Fibroblast of villous mesenchyme (primary cell): ENCODE measurements at regions not wholly inside any gene's neighbourhood (a gene's known extent, or its start where the extent isn't known, plus 50 kb on each side); places are given as distances from the start of the nearest gene placed in this dataset.
"Not testable (repeated sequence)": the region's sequence is repeated elsewhere in the genome, so short reads cannot be mapped to it uniquely, and the experiment has no call there.

Experiments
- DNase-seq: peaks from one replicate; pipeline ENCODE4 v3.0.0-alpha.2; 2010; ENCODE audit warnings: low read depth
- H3K4me3 ChIP-seq: 2 replicates; pipeline ENCODE4 v1.5.1; 2011; ENCODE audit warnings: low read depth, mild to moderate bottlenecking, low read length
- CTCF ChIP-seq: IDR thresholded peaks from 2 replicates; pipeline ENCODE4 v1.5.1; 2012; ENCODE audit warnings: low read depth, mild to moderate bottlenecking, low read length; ENCODE audit not compliant: insufficient read depth

DNA sequence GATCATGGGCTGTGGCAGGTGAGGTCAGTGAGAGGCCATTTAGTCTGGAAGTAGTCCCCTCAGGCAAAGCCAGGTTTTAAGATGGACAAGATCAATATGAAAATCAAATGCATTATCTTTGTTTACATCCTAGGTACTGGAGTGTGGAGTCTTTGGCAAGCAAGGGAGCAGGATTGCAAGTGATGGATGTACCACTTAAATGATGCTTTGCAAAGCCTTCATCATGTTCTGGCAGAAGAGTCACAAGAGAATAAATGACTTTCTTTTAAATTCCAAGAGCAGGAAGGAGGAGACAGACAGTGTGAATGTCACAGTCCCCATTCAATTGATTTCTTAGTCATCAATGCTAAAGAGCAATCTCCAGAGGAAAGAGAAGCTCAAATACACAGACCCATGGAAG lies 908.3 kb downstream of the FAM181B start:
- DNase-seq: no peak
- no peak for TF ChIP-seq CTCF

GRCh38 chr11:81819462-81819861 lies 914.2 kb downstream of the FAM181B start:
- no peak for TF ChIP-seq CTCF
- no peak overlapping the region for H3K4me3 ChIP-seq
- no peak for DNase-seq

More for the DNA sequence above, 908.3 kb downstream of the FAM181B start:
- no peak overlapping the region for H3K4me3 ChIP-seq

DNA sequence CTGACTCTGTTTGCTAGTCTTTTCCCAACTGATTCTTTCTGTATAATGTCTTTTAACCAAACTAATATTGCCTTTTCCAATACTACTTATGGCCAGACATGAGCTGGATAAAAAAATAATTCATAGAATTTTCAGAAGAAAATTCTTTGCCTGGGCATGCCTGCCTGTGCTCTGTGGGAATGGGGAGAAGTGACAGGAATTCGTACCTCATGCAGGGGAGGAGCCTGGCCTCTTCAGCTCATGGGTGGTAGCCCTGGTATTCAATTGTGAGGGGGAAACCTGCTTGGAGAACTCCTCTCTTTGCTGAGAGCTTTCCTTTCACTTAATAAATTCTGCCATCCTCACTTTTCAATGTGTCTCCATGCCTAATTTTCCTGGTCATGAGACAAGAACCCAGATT lies 928.8 kb downstream of the FAM181B start:
- no peak overlapping the region for H3K4me3 ChIP-seq
- no peak for TF ChIP-seq CTCF
- no peak for DNase-seq

- no peak for DNase-seq
- no peak for TF ChIP-seq CTCF
- H3K4me3 ChIP-seq: no peak overlapping the region
Measured at GRCh38 chr11:81802591-81802990, 931.1 kb downstream of the FAM181B start.

DNA sequence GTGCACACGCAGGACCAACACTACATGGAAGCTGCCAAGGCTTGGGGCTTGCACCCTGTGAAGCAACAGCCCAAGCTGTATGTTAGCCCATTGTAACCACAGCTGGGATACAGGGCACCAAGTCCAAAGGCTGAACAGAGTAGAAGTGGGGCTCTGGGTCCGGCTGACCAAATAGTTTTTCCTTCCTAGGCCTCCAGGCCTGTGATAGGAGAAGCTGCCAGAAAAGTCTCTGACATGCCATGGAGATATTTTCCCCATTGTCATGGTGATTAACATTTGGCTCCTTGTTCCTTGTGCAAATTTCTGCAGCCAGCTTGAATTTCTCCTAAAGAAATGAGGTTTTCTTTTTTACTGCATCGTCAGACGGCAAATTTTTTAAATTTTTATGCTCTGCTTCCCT lies 941.2 kb downstream of the FAM181B start:
- H3K4me3 ChIP-seq: no peak overlapping the region
- TF ChIP-seq CTCF: no peak
- no peak for DNase-seq

DNA sequence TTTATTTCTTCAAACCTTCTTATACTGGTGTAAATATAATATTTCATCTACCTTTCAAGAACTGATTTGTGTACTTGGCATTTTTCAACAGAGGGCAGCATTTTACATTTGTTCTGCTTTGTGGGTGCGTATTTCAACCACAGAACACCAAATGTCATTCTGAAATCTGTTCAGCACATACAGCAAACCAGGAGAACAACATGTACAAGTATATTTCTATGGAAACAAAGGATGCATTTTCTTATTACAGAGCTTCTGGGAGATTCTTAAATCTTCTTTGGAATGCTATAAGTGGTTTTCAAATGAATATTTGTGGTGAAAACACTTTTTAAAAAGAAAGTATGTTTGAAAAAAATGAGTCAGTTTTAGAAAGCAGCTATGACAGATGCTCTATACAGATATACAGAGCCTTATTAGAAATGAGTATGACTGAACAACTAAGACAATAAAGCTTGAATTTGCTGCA lies 946.0 kb downstream of the FAM181B start:
- DNase-seq: peak; percentile 1
- H3K4me3 ChIP-seq: no peak overlapping the region
- no peak for TF ChIP-seq CTCF

- H3K4me3 ChIP-seq: no peak overlapping the region
- TF ChIP-seq CTCF: no peak
- peak; percentile 1 for DNase-seq
Measured at GRCh38 chr11:81772166-81772565, 961.5 kb downstream of the FAM181B start.

GRCh38 chr11:81769906-81770305 lies 963.8 kb downstream of the FAM181B start:
- not testable (repeated sequence) for H3K4me3 ChIP-seq, DNase-seq
